Brain microvascular endothelial cell (primary cell): ENCODE measurements at regions not wholly inside any gene's neighbourhood (a gene's known extent, or its start where the extent isn't known, plus 50 kb on each side); places are given as distances from the start of the nearest gene placed in this dataset.

Source experiments
- DNase-seq: peaks from one replicate; pipeline ENCODE4 v3.0.0-alpha.2; 2020
- H3K27ac ChIP-seq: fragments of 250-450 bp; sonication (Bioruptor Pico); 2 replicates; pipeline ENCODE4 v1.5.1; 2020; ENCODE audit warnings: mild to moderate bottlenecking, moderate library complexity
- H3K27me3 ChIP-seq: fragments of 250-450 bp; sonication (Bioruptor Pico); replicated peaks from 2 replicates; pipeline ENCODE4 v1.5.1; 2020; ENCODE audit warnings: mild to moderate bottlenecking
- H3K36me3 ChIP-seq: fragments of 250-450 bp; sonication (Bioruptor Pico); replicated peaks from 2 replicates; pipeline ENCODE4 v1.5.1; 2020; ENCODE audit warnings: mild to moderate bottlenecking
- H3K4me3 ChIP-seq: 2 replicates; pipeline ENCODE4 v1.5.1; 2011; ENCODE audit warnings: low read depth, mild to moderate bottlenecking, control low read depth, low read length, moderate library complexity
- CTCF ChIP-seq: IDR thresholded peaks from 2 replicates; pipeline ENCODE4 v1.5.1; 2011; ENCODE audit warnings: low read depth, mild to moderate bottlenecking, moderate library complexity, low read length, control low read depth, inconsistent platforms; ENCODE audit errors: missing control alignments
- in situ Hi-C: cut with HindIII; loops from 2 replicates; pipeline ENCODE4 v1.10.0; 2017; ENCODE audit warnings: low sequenced_read_pairs, low pct_ligation_motif_present

- Histone ChIP-seq H3K27ac (no peak overlapping the region), H3K4me3 (no peak overlapping the region), H3K27me3 (no peaks in the 10 kb centered on the region), H3K36me3 (no peaks in the 10 kb centered on the region)
- TF ChIP-seq CTCF = no peak
- in situ Hi-C loops = no loop called here
- DNase-seq = no peak
These were observed 993.2 kb downstream of the BCL11B start for GRCh38 chr14:98278800-98279199.

- no peak overlapping the region for H3K4me3 ChIP-seq
- no peaks in the 10 kb centered on the region for H3K36me3 ChIP-seq
- H3K27ac ChIP-seq = no peak overlapping the region
- no peak for DNase-seq
- in situ Hi-C loops = no loop called here
- no peak for TF ChIP-seq CTCF
- no peaks in the 10 kb centered on the region for H3K27me3 ChIP-seq
These were observed 991.6 kb downstream of the BCL11B start for GRCh38 chr14:98280436-98280835.

- in situ Hi-C loops = no loop called here
- no peak for TF ChIP-seq CTCF
These were observed 983.2 kb downstream of the BCL11B start for GRCh38 chr14:98288825-98289224.

GRCh38 chr14:98290596-98290995 is 981.4 kb downstream of the BCL11B start:
- no peak overlapping the region for H3K27ac ChIP-seq

More at GRCh38 chr14:98288825-98289224, 983.2 kb downstream of the BCL11B start:
- no peak overlapping the region for H3K4me3 ChIP-seq
- no peak for DNase-seq
- no peak overlapping the region for H3K27ac ChIP-seq
- no peaks in the 10 kb centered on the region for H3K36me3 ChIP-seq
- no peaks in the 10 kb centered on the region for H3K27me3 ChIP-seq

GRCh38 chr14:98292191-98292590 is 979.8 kb downstream of the BCL11B start:
- Histone ChIP-seq H3K27ac (no peak overlapping the region), H3K27me3 (no peaks in the 10 kb centered on the region), H3K36me3 (no peaks in the 10 kb centered on the region), H3K4me3 (no peak overlapping the region)
- in situ Hi-C loops = no loop called here
- no peak for TF ChIP-seq CTCF
- no peak for DNase-seq

More at GRCh38 chr14:98290596-98290995, 981.4 kb downstream of the BCL11B start:
- TF ChIP-seq CTCF = no peak
- DNase-seq = no peak
- no peak overlapping the region for H3K4me3 ChIP-seq
- no peaks in the 10 kb centered on the region for H3K27me3 ChIP-seq
- H3K36me3 ChIP-seq = no peaks in the 10 kb centered on the region
- in situ Hi-C loops = no loop called here

GRCh38 chr14:98293576-98293975 is 978.4 kb downstream of the BCL11B start:
- in situ Hi-C loops = no loop called here
- H3K36me3 ChIP-seq = no peaks in the 10 kb centered on the region
- H3K27ac ChIP-seq = no peak overlapping the region
- DNase-seq = no peak
- no peaks in the 10 kb centered on the region for H3K27me3 ChIP-seq
- no peak for TF ChIP-seq CTCF
- no peak overlapping the region for H3K4me3 ChIP-seq
